Neural cell (in vitro differentiated cells): ENCODE measurements at regions not wholly inside any gene's neighbourhood (a gene's known extent, or its start where the extent isn't known, plus 50 kb on each side); places are given as distances from the start of the nearest gene placed in this dataset.

Source experiments
- H2AFZ ChIP-seq: fragments of 200-600, 300-800 bp; sonication (generic), shearing (Covaris generic); 2 replicates; pipeline ENCODE4 v1.6.0; 2014; ENCODE audit warnings: low read depth, mild to moderate bottlenecking, antibody characterized with exemption, low read length, moderate library complexity
- H3F3A ChIP-seq: fragments of 200-600 bp; shearing (Covaris generic); 2 replicates; pipeline ENCODE4 v1.6.1; 2016; ENCODE audit warnings: mild to moderate bottlenecking, moderate library complexity, mixed read lengths, antibody characterized with exemption, low read length; ENCODE audit not compliant: insufficient read depth, poor library complexity, severe bottlenecking
- H3K27ac ChIP-seq: fragments of 200-600, 300-800 bp; sonication (generic), shearing (Covaris generic); 2 replicates; pipeline ENCODE4 v1.5.1; 2014; ENCODE audit warnings: mild to moderate bottlenecking, low read length, moderate library complexity
- H3K27me3 ChIP-seq: fragments of 300-800, 200-600 bp; sonication (generic), shearing (Covaris generic); 2 replicates; pipeline ENCODE4 v1.6.0; 2014; ENCODE audit warnings: mild to moderate bottlenecking, low read depth, low read length, moderate library complexity; ENCODE audit not compliant: insufficient read depth
- H3K36me3 ChIP-seq: fragments of 300-800, 200-600 bp; sonication (generic), shearing (Covaris generic); 2 replicates; pipeline ENCODE4 v1.5.1; 2014; ENCODE audit warnings: mild to moderate bottlenecking, antibody characterized with exemption, low read length, moderate library complexity; ENCODE audit not compliant: insufficient read depth
- H3K4me2 ChIP-seq: fragments of 300-800, 200-600 bp; sonication (generic), shearing (Covaris generic); 2 replicates; pipeline ENCODE4 v1.6.0; 2014; ENCODE audit warnings: mild to moderate bottlenecking, low read length
- H3K4me3 ChIP-seq: fragments of 300-800, 200-600 bp; sonication (generic), shearing (Covaris generic); 2 replicates; pipeline ENCODE4 v1.5.1; 2014; ENCODE audit warnings: mild to moderate bottlenecking, low read length, moderate library complexity
- H3K79me2 ChIP-seq: fragments of 200-600 bp; shearing (Covaris generic); replicated peaks from 2 replicates; pipeline ENCODE4 v1.6.0; 2014; ENCODE audit warnings: mild to moderate bottlenecking, low read length, moderate library complexity; ENCODE audit not compliant: insufficient read depth
- H3K9ac ChIP-seq: fragments of 300-800, 200-600 bp; sonication (generic), shearing (Covaris generic); 2 replicates; pipeline ENCODE4 v1.6.1; 2016; ENCODE audit warnings: mild to moderate bottlenecking, low read length, mixed read lengths
- H3K9me2 ChIP-seq: fragments of 200-600 bp; shearing (Covaris generic); 2 replicates; pipeline ENCODE4 v1.6.1; 2016; ENCODE audit warnings: mild to moderate bottlenecking, low read length, mixed read lengths; ENCODE audit not compliant: insufficient read depth
- H3K9me3 ChIP-seq: fragments of 200-600, 300-800 bp; sonication (generic), shearing (Covaris generic); 2 replicates; pipeline ENCODE4 v1.6.1; 2016; ENCODE audit warnings: mild to moderate bottlenecking, mixed run types, low read length, moderate library complexity, mixed read lengths
- H4K20me1 ChIP-seq: fragments of 200-600 bp; shearing (Covaris generic); 2 replicates; pipeline ENCODE4 v1.6.1; 2016; ENCODE audit warnings: mild to moderate bottlenecking, mixed run types; ENCODE audit not compliant: insufficient read depth
- EP300 ChIP-seq: fragments of 450-650 bp; conservative IDR thresholded peaks from 2 replicates; pipeline ENCODE4 v1.6.1; 2014; ENCODE audit warnings: antibody characterized with exemption, mild to moderate bottlenecking, moderate library complexity; ENCODE audit not compliant: poor library complexity, severe bottlenecking
- EZH2 ChIP-seq: fragments of 200-600, 300-800 bp; shearing (Covaris generic), sonication (generic); IDR thresholded peaks from 2 replicates; pipeline ENCODE4 v1.6.1; 2014; ENCODE audit warnings: antibody characterized with exemption, low read length, borderline replicate concordance, mild to moderate bottlenecking; ENCODE audit not compliant: insufficient read depth, poor library complexity, severe bottlenecking
- MXI1 ChIP-seq: fragments of 450-650 bp; conservative IDR thresholded peaks from 2 replicates; pipeline ENCODE4 v1.6.1; 2014; ENCODE audit warnings: antibody characterized with exemption, mild to moderate bottlenecking; ENCODE audit not compliant: poor library complexity, severe bottlenecking
- POLR2AphosphoS5 ChIP-seq: IDR thresholded peaks from 2 replicates; pipeline ENCODE4 v1.6.1; 2012
- RAD21 ChIP-seq: fragments of 450-650 bp; conservative IDR thresholded peaks from 2 replicates; pipeline ENCODE4 v1.6.1; 2014; ENCODE audit warnings: antibody characterized with exemption, mild to moderate bottlenecking, moderate library complexity
- SMC3 ChIP-seq: fragments of 450-650 bp; conservative IDR thresholded peaks from 2 replicates; pipeline ENCODE4 v1.6.1; 2014; ENCODE audit warnings: antibody characterized with exemption, mild to moderate bottlenecking, moderate library complexity; ENCODE audit not compliant: poor library complexity
- TAF1 ChIP-seq: IDR thresholded peaks from 2 replicates; pipeline ENCODE4 v1.6.1; 2012; ENCODE audit warnings: low read depth
- TF ChIP-seq, protein P1 (sequence below): IDR thresholded peaks from 2 replicates; pipeline ENCODE4 v1.6.1; 2012; ENCODE audit warnings: borderline replicate concordance
- TF ChIP-seq, protein P2 (sequence below): fragments of 450-650 bp; IDR thresholded peaks from 2 replicates; pipeline ENCODE4 v1.5.1; 2014; ENCODE audit warnings: antibody characterized with exemption, mild to moderate bottlenecking, moderate library complexity; ENCODE audit not compliant: poor library complexity, severe bottlenecking

DNA sequence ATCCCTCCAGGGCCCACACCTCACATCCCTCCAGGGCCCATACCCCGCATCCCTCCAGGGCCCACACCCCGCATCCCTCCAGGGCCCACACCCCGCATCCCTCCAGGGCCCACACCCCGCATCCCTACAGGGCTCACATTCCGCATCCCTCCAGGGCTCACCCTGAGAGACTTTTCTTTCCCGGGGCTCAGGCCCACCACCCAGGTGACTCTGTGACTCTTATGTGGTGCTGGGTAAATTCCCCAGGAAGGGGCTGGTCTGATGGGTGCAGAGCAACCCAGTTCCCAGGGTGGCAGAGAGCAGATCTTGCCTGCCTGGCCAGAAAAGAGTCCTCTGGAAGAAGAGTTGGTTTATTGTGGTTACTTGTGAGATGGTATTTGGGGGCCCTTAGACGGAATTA, 290.7 kb downstream of the TCERG1L start:
- no peaks in the 10 kb centered on the region for H3F3A ChIP-seq
- no peak overlapping the region for H3K4me3 ChIP-seq
- H3K27ac ChIP-seq: no peak overlapping the region
- H3K9me3 ChIP-seq: no peaks in the 10 kb centered on the region
- H3K9me2 ChIP-seq: no peaks in the 10 kb centered on the region
- H2AFZ ChIP-seq: no peak overlapping the region
- H3K4me2 ChIP-seq: no peak overlapping the region
- TF ChIP-seq, protein P1, sequence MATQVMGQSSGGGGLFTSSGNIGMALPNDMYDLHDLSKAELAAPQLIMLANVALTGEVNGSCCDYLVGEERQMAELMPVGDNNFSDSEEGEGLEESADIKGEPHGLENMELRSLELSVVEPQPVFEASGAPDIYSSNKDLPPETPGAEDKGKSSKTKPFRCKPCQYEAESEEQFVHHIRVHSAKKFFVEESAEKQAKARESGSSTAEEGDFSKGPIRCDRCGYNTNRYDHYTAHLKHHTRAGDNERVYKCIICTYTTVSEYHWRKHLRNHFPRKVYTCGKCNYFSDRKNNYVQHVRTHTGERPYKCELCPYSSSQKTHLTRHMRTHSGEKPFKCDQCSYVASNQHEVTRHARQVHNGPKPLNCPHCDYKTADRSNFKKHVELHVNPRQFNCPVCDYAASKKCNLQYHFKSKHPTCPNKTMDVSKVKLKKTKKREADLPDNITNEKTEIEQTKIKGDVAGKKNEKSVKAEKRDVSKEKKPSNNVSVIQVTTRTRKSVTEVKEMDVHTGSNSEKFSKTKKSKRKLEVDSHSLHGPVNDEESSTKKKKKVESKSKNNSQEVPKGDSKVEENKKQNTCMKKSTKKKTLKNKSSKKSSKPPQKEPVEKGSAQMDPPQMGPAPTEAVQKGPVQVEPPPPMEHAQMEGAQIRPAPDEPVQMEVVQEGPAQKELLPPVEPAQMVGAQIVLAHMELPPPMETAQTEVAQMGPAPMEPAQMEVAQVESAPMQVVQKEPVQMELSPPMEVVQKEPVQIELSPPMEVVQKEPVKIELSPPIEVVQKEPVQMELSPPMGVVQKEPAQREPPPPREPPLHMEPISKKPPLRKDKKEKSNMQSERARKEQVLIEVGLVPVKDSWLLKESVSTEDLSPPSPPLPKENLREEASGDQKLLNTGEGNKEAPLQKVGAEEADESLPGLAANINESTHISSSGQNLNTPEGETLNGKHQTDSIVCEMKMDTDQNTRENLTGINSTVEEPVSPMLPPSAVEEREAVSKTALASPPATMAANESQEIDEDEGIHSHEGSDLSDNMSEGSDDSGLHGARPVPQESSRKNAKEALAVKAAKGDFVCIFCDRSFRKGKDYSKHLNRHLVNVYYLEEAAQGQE: no peak
- TF ChIP-seq EZH2 (no peak), POLR2AphosphoS5 (no peak), EP300 (no peak), SMC3 (no peak), RAD21 (no peak), TAF1 (no peak), MXI1 (no peak)
- TF ChIP-seq, protein P2, sequence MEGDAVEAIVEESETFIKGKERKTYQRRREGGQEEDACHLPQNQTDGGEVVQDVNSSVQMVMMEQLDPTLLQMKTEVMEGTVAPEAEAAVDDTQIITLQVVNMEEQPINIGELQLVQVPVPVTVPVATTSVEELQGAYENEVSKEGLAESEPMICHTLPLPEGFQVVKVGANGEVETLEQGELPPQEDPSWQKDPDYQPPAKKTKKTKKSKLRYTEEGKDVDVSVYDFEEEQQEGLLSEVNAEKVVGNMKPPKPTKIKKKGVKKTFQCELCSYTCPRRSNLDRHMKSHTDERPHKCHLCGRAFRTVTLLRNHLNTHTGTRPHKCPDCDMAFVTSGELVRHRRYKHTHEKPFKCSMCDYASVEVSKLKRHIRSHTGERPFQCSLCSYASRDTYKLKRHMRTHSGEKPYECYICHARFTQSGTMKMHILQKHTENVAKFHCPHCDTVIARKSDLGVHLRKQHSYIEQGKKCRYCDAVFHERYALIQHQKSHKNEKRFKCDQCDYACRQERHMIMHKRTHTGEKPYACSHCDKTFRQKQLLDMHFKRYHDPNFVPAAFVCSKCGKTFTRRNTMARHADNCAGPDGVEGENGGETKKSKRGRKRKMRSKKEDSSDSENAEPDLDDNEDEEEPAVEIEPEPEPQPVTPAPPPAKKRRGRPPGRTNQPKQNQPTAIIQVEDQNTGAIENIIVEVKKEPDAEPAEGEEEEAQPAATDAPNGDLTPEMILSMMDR: no peak
- H3K9ac ChIP-seq: no peak overlapping the region
- H3K27me3 ChIP-seq: no peaks in the 10 kb centered on the region
- no peaks in the 10 kb centered on the region for H3K79me2 ChIP-seq
- no peaks in the 10 kb centered on the region for H4K20me1 ChIP-seq
- H3K36me3 ChIP-seq: no peaks in the 10 kb centered on the region

- H3K4me2 ChIP-seq: no peak overlapping the region
- no peak overlapping the region for H2AFZ ChIP-seq
- no peaks in the 10 kb centered on the region for H4K20me1 ChIP-seq
- H3K79me2 ChIP-seq: no peaks in the 10 kb centered on the region
- H3K27me3 ChIP-seq: no peaks in the 10 kb centered on the region
- no peaks in the 10 kb centered on the region for H3K9me3 ChIP-seq
- no peak overlapping the region for H3K9ac ChIP-seq
- no peak overlapping the region for H3K27ac ChIP-seq
- TF ChIP-seq POLR2AphosphoS5: no peak
- no peak for TF ChIP-seq EP300
- TF ChIP-seq, protein P1: no peak
- TF ChIP-seq, protein P2: no peak
- TF ChIP-seq RAD21: no peak
- no peak for TF ChIP-seq TAF1
- no peak for TF ChIP-seq MXI1
- no peak for TF ChIP-seq EZH2
- no peak for TF ChIP-seq SMC3
- no peaks in the 10 kb centered on the region for H3F3A ChIP-seq
- H3K4me3 ChIP-seq: no peak overlapping the region
- no peaks in the 10 kb centered on the region for H3K9me2 ChIP-seq
- no peaks in the 10 kb centered on the region for H3K36me3 ChIP-seq
Observed at GRCh38 chr10:131021246-131021895, 290.1 kb downstream of the TCERG1L start.
